Activated CD4-positive, alpha-beta T cell treated with anti-CD3 and anti-CD28 coated beads, Interleukin-2, amount 50 U/mL, for 48 hours (primary cell): ENCODE measurements at regions not wholly inside any gene's neighbourhood (a gene's known extent, or its start where the extent isn't known, plus 50 kb on each side); places are given as distances from the start of the nearest gene placed in this dataset.

Experiments used
- DNase-seq, 2 experiments: peaks; one replicate each; pipeline ENCODE4 v3.0.0-alpha.2; 2020

DNA sequence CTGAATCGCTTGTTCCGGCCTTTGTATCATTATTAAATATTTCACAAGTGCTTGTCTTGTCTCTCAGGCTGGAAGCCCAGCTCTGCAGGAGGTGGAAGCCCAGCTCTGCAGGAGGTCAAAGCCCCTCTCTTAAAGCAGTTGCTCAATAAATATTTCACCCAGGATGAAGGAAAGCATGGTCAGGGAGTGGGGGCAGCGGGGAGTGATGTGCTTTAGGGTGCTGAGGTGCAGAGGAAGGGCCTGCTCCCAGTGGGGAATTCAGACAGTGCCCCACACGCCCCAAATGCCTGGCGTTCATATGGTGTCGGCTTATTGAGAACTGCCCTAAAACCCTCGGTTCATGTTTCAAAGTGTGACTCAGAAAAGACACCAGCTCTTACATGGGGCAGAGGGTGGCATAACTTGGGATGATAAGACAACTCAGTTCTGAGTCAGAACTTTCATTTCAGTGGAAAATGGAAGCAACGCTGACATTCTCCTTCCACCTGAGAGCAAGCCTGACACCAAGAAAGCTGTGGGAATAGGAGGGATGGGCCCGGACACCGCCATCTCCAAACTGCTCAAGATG lies 114.3 kb upstream of the DAP start:
- no peak for DNase-seq

DNA sequence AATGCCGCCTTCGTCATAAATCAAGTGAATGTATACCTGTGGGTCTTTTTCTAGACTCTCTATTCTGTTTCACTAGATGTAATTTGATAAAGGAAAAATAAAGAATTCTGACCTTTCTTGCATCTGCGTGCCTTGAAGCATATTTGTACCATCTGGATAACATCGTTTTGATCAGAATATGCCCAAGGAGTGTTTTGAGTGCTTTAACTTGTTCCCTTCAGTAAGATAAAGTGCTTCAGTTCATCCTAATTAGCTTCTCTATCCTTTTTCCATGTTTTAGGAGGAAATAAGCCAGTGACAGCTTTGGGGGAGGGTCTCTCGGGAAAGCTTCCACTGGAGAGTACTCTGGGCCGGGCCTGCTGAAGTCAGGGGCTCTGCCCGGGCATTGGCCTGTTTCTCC lies 113.5 kb upstream of the DAP start:
- no peak for DNase-seq

DNA sequence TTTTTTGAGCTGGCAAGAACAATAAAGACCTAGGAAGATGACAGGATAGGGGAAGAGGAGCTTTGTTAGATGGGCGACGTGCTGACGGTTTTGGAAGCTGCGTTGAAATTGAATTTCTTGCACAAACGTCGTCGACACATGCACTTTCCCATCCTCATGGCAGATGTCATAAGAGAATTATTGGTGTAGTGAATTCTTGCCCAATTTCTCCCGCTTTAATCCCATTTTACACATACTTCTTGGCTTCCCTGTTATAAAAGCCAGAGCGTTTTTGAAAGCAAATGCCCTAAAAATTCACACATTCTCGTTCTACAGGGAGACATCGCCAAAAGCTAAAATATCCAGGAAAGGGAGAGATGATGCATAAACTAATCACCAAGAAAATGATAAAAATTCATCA lies 109.8 kb upstream of the DAP start:
- no peak for DNase-seq

DNA sequence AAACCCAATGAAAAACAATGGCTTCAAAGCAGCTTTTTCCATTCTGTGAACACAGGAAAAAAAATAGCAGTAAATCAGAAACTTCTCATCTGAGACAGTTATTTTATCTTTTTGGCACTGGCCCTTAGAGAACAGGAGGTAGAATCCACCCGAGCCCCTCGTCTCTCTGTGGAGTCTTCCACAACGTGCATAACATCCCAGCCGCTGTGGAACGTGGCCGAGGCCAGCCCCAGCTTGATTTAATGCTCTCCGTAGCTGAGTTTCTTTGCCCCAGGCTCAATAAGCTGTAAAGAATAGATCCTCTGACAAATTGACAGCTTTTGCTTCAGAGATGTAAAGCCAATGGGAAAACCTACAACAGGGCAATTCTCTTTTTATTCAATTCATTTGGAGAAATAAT lies 107.9 kb upstream of the DAP start:
- no peak for DNase-seq

DNA sequence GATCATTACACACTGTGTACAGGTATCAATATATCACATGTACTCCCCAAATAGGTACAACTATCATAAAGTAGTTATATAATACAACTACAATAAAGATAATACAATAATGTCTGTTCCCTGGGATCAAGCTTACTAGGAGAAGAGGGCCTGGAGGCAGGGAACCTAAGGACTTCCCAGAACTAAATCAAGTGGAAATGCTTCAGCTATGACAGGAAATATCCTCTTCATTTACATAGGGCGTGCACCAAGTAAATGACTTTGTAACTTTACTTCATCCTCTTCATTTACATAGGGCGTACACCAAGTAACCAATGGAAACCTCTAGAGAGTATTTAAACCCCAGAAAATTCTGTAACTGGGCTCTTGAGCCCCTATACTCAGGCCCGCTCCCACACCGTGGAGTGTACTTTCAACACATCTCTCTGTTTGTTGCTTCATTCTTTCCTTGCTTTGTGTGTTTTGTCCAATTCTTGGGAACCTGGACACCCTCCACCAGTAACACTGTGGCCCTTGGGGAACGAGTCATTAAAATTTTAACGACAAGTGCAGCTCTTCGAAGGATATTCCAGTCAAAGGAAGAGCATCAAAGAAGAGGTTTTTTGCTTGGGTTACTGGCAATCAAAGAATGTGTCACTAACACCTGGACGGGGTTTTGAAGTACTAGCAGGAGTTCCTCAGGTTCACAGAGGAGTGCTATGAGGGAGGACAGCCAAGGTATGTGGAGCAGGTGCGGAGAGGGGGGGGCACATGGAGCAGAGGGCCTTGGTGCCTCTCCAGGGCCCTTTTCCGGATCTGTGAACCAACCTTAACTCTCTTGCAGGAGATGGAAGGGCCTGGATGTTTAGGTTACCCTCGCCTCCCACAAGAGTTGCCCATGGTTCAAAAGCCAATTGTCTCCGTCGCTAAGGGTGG lies 106.6 kb upstream of the DAP start:
- DNase-seq = no peak

DNA sequence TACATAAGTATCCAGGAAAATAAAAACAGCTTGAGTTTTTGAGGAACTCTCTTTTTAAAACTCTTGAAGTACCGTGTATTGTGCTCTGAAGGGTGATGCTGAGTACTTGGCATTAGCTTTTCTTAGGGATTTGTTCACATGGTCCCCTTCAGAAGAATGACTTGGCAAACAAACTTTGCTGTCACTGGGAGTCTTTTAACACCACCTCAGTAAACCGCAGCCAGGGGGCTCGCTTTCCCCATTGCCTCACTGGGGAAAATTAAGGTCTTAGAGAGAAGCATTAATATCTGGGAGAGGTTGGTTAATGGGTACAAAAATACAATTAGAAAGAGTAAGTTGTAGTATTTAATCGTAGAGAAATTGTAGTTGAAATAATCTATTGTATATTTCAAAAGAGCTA lies 105.9 kb upstream of the DAP start:
- no peak for DNase-seq

DNA sequence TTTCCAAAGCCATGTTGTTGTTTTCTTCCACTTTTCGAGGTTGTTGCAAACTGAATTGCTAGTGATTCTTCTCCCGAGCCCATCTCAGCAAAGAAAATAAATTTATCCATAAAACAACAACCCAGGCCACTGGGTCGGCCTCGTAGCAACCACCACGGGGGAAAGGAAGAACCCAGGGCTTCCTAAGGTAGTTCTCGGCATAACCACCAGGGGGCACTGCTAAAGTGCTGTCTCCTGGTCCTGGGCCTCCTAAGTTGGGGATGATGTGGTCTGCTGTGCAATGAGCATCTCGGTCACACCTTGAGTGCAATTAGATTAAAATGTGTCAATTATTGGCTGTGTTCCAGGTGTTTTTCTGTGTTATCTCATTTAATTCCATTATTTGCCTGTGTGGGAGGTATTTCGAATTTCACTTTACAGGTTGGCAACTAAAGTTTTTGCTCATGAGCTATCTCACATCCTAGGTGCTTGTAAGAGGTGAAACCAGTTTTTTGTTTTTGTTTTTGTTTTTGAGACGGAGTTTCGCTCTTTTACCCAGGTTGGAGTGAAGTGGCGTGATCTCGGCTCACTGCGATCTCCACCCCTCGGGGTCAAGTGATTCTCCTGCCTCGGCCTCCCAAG lies 102.8 kb upstream of the DAP start:
- DNase-seq = peak; percentile 67 to 74

DNA sequence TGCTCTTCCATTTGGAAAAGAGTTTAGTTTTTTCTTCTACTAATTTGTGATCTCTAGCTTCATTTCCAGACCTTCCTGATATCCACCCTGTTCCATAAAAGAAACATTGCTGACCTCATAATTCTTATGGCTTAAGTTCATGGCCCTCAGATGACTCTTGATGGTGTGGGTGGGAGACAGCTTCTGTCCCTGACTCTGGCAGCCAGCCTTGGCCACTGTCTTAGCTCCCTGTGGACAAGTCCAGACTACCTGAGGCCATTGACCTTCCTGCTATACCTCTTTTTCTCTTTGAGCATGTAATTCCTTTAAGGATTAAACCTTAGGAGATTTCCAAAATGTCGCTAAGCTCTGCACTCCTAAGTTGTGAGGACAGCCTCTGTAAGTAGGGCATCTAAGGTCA lies 101.1 kb upstream of the DAP start:
- DNase-seq = no peak

DNA sequence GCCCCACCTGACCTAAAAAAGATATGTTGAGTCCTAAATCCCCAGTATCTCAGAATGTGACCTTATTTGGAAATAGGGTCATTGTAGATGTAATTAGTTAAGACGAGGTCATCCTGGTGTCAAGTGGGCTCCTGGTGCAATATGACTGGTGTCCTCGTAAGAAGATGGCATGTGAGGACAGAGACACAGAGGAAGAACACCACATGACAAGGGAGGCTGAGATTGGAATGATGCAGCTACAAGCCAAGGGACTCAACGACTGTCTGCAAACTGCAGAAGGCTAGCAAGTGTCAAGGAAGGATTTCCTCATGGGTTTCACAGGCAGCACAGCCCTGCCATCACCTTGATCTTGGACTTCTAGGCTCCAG lies 100.4 kb upstream of the DAP start:
- DNase-seq = no peak

DNA sequence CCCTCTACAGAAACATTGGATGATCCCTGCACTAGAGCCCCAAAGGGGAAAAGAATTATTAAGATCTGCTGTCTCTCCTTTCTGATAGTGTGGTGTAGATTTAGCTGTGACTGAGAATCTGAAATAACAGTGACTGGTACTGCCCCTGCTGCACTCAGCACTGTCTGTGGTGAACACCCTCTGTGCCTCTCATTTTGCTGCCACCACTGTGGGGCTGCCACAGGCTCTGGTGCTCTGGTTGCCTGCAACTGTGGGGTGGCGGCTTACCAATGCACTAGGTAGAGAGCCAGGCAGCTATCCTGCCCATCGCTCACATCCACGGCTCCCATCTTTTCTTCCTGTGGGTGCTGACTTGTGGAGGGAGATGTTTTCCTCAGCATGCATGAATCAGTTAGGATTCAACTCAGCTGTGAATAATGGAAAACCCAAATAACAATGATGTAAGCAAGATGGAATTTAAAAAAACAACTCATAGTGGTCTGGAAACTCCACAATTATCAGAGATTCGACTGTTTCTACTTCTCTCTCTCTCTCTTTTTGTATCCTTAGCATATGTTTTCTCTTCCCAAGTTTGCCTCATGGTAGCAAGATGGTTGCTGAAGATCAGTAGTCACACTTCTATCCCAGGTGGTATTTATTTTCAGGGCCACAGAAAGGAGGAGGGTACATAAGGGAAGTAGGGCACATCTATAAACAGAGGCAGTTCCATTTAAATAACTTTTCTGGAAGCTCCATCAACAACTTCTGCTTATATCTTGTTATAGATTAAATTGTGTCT lies 99.8 kb upstream of the DAP start:
- DNase-seq = no peak

DNA sequence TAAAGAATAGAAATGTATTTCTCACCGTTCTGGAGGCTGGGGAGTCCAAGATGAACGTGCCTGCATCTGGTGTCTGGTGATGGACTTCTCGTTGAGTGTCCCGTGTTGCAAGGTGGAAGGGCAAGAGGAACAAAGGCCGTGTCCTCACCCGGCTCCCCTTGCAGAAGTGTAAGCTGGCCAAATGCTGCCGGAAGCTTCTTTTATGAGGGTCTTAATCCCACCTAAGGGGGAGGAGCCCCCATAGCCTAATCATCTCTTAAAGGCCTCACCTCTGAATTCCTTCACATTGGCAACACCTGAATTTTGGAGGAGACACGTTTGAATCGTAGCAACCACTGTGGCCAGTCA lies 99.1 kb upstream of the DAP start:
- DNase-seq = no peak

DNA sequence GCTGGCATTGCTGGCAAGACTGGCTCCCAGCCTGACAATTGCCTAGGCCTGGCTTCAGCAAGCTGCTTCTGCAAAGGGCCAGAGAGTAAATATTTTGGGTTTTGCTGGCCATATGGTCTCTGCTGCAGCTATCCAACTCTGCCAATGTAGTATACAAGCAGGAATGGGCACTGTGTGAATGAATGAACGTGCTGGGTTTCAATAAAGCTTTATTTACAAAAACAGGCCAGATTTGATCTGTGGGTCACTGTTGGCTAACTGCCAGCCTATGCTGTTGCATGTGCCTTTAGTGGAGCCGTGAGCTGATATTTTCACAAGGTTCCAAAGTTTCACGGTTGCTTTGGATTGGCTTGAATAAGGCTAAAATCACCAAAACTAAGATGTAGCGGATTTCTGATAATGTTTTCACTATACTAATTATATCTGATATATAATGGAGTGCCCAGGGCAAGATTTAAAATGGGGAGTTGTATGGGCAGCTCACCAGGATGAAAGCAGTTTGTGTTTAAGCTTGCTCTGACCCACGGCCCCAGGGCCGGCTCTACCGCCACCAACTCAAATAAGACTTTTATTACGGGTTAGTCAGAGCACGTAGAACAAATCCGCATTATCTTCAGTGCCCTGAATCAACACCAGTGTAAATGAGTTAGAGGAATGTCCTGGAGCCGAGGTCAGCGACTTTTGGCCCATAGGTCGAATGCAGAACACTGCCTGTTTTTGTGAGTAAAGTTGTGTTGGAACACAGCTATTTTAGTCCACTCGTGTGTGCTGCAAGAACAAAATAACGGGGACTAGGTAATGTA lies 98.6 kb upstream of the DAP start:
- DNase-seq = no peak

DNA sequence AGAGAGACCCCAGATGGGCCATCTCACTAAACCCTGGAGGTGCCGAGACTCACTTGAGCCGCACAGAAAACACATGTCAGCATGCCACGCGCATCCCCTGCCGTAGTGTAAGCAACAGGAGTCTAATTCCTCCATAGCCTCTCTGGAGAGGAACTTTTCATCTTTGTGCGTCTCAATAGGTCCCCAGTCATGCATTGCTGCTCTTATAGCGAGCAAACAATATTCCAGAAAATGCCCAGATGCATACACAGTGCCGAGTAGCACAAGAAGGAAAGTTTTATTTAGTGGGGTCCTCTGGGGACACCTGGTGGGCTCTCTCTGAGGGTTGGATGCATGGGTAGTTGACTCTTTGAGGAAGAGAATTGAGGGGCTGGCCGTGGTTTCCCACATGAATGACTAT lies 97.9 kb upstream of the DAP start:
- no peak for DNase-seq

DNA sequence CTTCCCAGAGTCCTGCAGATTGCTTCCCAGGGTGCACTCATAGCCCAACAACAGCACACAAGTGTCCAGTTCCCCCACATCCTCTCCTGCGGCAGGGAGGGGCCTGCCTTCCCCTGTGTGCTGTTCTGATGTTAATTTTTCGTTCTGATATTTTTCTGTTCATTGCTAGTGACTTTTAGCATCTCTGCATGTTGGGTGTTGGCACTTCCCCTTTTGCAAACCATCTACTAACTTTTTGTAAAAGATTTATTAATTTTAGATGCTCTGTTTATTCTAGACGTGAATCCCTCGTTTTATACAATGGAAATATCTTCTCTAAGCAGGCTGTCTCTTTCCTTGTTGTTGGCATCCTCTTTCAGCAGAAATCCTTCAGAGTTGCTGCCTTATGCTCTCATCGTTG lies 97.3 kb upstream of the DAP start:
- no peak for DNase-seq

DNA sequence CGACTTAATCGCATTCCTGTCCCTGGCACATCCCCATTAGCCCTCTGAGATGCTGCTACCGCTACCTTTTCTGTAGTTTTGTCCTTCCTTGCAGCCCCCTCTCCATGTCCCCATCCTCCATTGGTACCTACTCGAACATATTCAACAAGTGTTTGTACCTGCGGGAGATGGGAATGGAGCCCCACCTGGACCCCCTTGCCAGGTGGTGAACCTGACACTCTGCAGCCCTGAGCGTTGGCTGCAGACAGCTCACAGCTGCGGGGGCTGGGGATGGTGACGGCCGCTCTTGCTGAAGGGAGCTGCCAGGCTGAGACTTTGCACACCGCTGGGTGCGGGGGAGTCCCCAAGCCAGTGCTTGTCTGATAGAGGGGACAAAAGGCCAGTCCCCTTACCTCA lies 96.3 kb upstream of the DAP start:
- no peak for DNase-seq

DNA sequence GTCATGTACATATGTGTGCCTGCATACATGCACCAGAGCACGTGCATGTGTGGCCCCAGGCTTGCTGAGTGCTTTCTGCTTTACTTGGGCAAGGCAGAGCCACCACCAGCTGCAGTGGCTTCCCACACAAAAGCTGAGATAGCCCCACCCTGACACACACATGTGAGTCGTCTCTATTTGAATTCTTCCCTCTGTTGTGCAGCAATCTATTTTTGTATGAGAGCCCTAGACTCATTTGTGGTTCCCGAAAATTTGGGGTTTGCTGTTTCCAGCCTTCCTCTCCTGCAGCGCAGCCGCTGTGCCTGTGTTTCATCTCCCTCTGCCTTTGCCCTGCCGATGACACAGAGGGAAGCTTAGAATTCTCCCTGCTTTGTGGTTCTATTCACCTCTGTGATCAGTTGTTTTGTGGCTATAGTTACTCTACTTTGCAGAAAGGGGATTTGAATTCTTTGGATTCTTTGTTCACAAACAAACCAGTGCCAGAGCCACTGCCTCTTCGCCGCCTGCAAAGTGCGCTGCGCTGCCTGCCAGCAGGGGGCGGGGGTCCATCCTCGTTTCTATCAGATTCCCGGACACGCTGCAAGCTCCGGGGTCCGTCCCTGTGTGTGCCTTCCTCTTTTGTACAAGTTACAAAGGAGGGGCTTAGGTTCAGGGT lies 95.8 kb upstream of the DAP start:
- DNase-seq = peak; percentile 28 to 46

DNA sequence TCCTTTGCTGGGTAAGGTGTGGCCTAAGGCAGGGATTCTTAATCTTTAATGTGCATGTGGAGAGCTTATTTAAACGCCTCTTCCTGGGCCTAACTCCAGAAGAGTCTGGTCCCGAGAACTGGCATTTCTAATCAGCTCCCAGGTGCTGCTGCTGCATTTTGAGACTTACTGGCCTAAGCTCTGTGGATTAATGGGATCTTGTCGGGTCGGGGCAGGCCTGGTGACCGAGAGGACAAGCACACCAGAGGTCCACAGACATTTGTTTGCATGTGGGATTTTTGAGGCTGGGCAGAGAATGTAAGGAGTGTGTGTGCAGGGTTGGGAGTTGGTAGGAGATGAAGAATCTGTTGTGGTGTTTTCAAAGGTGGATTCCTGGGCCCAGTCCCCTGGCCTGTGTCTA lies 95.0 kb upstream of the DAP start:
- no peak for DNase-seq

DNA sequence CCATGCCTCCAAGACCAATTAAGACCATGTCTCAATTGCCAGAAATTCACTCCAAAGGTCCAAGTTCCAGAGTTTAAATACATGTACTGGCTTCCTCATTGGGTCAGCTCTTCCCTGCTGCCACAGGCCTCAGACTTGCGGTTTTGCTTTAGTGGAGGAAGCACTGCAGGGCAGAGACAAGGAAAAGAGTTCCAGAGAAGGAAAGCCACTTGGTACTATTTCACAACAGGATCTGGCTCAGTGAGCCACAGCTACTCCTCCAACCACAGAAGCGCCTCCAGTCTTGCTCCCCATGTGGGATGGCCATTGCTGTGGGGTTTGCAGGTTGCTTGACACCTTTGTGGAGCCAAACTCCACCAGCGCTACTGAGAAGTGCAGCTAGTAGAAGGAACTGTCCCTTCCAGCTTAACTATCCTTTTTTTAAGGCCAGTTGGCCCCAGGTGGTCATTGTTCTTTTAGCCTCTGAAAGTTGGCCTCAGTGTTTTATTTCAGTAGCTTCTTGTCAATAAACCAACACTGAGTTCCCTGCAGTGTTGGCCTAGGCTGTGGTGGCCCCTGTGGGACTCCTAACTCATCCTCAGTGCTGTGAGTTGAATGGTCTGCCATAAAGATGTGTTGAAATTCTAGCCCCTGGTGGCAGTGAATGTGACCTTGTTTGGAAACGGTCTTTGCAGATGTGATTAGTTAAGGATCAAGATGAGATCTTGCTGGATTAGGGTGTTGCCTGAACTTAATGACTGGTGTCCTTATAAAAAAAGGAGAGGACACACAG lies 93.7 kb upstream of the DAP start:
- no peak for DNase-seq

DNA sequence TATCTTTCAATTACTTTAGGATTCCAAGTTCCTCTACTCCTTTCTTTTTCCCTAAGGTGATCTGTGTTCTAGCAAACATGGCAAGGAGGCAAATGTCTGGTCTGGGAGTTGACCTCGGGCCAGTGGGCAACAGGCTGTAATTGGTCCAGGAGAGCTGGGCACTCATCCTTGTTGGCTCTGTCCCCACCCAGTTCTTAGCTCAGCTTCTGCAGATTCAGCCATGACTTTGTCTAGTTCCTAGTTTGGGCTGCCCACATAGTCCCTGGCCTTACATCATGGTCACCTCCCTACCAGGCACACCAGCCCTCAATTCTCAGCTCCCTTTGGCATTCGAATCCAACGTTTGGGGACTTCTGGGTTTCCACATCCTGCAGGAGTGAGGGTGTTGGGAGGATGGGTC lies 92.1 kb upstream of the DAP start:
- DNase-seq = no peak

DNA sequence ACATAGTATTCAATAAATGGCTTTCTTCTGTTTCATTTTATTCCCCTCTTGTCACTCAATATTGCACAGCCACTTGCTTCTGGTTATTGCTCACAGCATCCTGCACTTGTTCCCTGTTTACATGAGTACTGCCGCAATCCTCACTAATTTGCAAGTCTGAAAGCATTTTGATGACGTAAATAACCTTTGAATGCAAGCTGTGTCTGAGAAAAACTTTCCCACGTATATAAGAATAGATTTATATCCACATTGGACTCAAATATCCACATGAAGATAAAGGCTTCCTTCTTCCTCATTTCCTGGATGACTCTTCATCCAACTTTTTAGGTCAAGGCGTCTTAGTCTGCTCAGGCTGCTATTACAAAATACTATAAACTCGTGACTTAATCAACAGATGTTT lies 88.2 kb upstream of the DAP start:
- DNase-seq = no peak

DNA sequence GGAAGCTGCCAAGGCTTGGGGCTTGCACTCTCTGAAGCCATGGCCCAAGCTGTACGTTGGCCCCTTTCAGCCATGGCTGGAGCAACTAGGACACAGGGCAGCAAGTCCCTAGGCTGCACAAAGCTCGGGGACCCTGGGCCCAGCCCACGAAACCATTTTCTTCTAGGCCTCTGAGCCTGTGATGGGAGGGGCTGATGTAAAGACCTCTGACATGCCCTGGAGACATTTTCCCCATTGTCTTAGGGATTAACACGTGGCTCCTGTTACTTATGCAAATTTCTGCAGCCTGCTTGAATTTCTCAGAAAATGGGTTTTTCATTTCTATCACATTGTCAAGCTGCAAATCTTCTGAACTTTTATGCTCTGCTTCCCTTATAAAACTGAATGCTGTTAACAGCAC lies 83.0 kb upstream of the DAP start:
- DNase-seq = no peak

DNA sequence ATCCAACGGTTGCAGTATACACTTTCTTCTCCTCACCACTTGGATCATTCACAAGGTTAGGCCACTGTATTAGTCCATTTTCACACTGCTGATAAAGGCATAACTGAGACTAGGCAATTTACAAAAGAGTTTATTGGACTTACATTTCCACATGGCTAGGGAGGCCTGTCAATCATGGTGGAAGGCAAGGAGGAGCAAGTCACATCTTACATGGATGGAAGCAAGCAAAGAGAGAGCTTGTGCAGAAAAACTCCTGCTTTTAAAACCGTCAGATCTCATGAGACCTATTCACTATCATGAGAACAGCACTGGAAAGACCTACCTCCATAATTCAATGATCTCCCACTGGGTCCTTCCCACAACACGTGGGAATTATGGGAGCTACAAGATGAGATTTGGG lies 81.8 kb upstream of the DAP start:
- no peak for DNase-seq
